Loucy (cell line): ENCODE measurements at regions not wholly inside any gene's neighbourhood (a gene's known extent, or its start where the extent isn't known, plus 50 kb on each side); places are given as distances from the start of the nearest gene placed in this dataset.

ENCODE experiments used
- H2AFZ ChIP-seq: fragments of 200-600 bp; sonication (generic); 2 replicates; pipeline ENCODE4 v1.6.0; 2016; ENCODE audit warnings: antibody characterized with exemption, mild to moderate bottlenecking, low read length, moderate library complexity
- H3F3A ChIP-seq: fragments of 200-600 bp; 2 replicates; pipeline ENCODE4 v1.6.0; 2016; ENCODE audit warnings: antibody characterized with exemption, low read depth, mild to moderate bottlenecking
- H3K27me3 ChIP-seq: fragments of 200-600 bp; sonication (generic); 2 replicates; pipeline ENCODE4 v1.6.1; 2014; ENCODE audit warnings: low read length, mild to moderate bottlenecking; ENCODE audit not compliant: insufficient read depth, poor library complexity, severe bottlenecking
- H3K36me3 ChIP-seq: fragments of 200-600 bp; sonication (generic); 2 replicates; pipeline ENCODE4 v1.6.1; 2016; ENCODE audit warnings: low read length; ENCODE audit not compliant: insufficient read depth
- H3K4me1 ChIP-seq: fragments of 200-600 bp; sonication (generic); 2 replicates; pipeline ENCODE4 v1.5.1; 2014; ENCODE audit warnings: low read length, mild to moderate bottlenecking; ENCODE audit not compliant: insufficient read depth, poor library complexity, severe bottlenecking
- H3K4me2 ChIP-seq: fragments of 200-600 bp; sonication (generic); 2 replicates; pipeline ENCODE4 v1.6.0; 2014; ENCODE audit warnings: antibody characterized with exemption, low read length, low read depth, mild to moderate bottlenecking; ENCODE audit not compliant: poor library complexity, severe bottlenecking
- H3K4me3 ChIP-seq: fragments of 200-600 bp; sonication (generic); 2 replicates; pipeline ENCODE4 v1.5.1; 2014; ENCODE audit warnings: low read length, mild to moderate bottlenecking, mixed read lengths; ENCODE audit not compliant: poor library complexity, severe bottlenecking
- H3K79me2 ChIP-seq: fragments of 200-600 bp; sonication (generic); 2 replicates; pipeline ENCODE4 v1.6.1; 2014; ENCODE audit warnings: low read length; ENCODE audit not compliant: insufficient read depth
- H3K9ac ChIP-seq: fragments of 200-600 bp; sonication (generic); 2 replicates; pipeline ENCODE4 v1.6.0; 2014; ENCODE audit warnings: mild to moderate bottlenecking, low read depth, low read length, moderate library complexity; ENCODE audit not compliant: poor library complexity, severe bottlenecking
- H3K9me2 ChIP-seq: fragments of 200-600 bp; sonication (generic); replicated peaks from 2 replicates; pipeline ENCODE4 v1.6.1; 2016; ENCODE audit warnings: low read depth, low read length, mixed read lengths
- H3K9me3 ChIP-seq: fragments of 200-600 bp; sonication (generic); 2 replicates; pipeline ENCODE4 v1.6.1; 2014; ENCODE audit warnings: mild to moderate bottlenecking, antibody characterized with exemption, low read length, low read depth; ENCODE audit not compliant: insufficient read depth
- H4K20me1 ChIP-seq: fragments of 200-600 bp; sonication (generic); 2 replicates; pipeline ENCODE4 v1.6.0; 2014; ENCODE audit warnings: antibody characterized with exemption, low read length, mild to moderate bottlenecking; ENCODE audit not compliant: insufficient read depth, poor library complexity, severe bottlenecking
- EZH2phosphoT487 ChIP-seq: fragments of 200-600 bp; IDR thresholded peaks from 2 replicates; pipeline ENCODE4 v1.6.1; 2018; ENCODE audit warnings: antibody characterized with exemption, mild to moderate bottlenecking, moderate library complexity, borderline replicate concordance
- TF ChIP-seq, protein P1 (sequence below): fragments of 200-600 bp; sonication (generic); conservative IDR thresholded peaks from 2 replicates; pipeline ENCODE4 v1.5.1; 2014; ENCODE audit warnings: mild to moderate bottlenecking, antibody characterized with exemption, low read length

DNA sequence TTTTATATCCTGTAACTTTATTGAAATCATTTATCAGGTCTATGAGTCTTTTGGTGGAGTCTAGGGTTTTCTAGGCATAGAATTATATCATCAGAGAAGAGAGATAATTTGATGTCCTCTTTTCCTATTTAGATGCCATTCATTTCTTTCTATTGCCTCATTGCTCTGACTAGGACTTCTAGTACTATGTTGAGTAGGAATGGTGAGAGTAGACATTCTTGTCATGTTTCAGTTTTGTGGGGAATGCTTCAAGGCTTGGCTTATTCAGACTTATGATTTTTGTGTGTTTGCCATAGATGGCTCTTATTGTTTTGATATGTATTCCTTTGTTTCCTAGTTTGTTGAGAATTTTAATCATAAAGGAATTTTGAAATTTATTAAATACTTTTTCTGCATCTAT lies 1078.3 kb downstream of the FAM181B start:
- Histone ChIP-seq H3K9me2 (no peaks in the 10 kb centered on the region), H3F3A (no peaks in the 10 kb centered on the region), H3K36me3 (no peaks in the 10 kb centered on the region), H3K27me3 (no peaks in the 10 kb centered on the region), H3K4me3 (no peak overlapping the region), H2AFZ (no peak overlapping the region), H3K79me2 (no peaks in the 10 kb centered on the region), H3K9ac (no peak overlapping the region), H3K4me2 (no peak overlapping the region), H3K9me3 (no peaks in the 10 kb centered on the region), H3K4me1 (no peaks in the 10 kb centered on the region), H4K20me1 (no peaks in the 10 kb centered on the region)
- no peak for TF ChIP-seq EZH2phosphoT487
- TF ChIP-seq, protein P1, sequence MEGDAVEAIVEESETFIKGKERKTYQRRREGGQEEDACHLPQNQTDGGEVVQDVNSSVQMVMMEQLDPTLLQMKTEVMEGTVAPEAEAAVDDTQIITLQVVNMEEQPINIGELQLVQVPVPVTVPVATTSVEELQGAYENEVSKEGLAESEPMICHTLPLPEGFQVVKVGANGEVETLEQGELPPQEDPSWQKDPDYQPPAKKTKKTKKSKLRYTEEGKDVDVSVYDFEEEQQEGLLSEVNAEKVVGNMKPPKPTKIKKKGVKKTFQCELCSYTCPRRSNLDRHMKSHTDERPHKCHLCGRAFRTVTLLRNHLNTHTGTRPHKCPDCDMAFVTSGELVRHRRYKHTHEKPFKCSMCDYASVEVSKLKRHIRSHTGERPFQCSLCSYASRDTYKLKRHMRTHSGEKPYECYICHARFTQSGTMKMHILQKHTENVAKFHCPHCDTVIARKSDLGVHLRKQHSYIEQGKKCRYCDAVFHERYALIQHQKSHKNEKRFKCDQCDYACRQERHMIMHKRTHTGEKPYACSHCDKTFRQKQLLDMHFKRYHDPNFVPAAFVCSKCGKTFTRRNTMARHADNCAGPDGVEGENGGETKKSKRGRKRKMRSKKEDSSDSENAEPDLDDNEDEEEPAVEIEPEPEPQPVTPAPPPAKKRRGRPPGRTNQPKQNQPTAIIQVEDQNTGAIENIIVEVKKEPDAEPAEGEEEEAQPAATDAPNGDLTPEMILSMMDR, result no peak

DNA sequence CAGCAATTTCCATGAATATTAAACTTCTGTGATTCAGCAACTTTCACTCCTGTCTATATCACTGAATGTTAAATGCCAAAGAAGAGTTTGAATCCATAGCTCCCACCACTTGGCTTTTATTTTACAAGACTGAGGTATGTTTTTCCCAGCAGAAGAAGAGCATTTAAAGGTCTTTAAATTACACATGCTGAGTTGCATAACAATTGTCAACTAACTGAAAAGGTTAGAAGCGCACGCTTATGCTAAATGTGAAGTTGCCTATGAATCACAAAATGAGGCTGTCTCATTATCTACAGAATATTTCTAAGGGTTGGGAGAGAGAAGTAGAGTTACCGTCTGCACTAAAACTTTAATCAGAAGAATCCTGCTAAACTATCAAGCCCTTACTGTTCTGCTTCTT lies 1086.3 kb downstream of the FAM181B start:
- no peaks in the 10 kb centered on the region for H3K4me1 ChIP-seq

DNA sequence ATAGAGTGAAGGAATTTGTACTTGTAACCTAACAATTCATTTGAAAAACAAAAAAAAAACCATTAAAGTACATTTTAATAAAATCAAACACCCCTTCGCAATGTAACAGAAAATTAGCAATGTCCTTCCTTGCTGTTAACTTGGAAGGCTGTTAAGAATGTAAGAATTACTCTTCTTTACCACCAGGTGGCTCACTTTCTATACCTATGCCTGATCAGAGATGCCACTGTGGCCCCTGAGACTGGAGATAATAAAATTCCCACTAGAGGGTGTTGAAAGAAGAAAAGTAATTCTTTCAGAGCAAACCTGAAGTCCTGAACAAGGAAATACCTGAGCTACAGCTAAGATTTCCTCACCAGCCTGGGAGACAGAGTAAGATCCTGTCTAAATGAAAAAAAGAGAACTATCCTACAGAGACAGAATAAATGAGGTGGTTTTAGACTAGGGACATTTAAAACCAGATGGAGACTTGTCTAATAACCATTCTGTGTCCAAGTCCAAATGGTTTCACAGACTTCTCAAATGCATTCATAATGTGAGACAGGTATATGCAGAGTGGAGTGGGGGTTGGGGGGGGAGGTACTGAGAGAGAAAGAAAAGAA lies 1089.3 kb downstream of the FAM181B start:
- Histone ChIP-seq H3K9me3 (no peaks in the 10 kb centered on the region), H3F3A (no peaks in the 10 kb centered on the region), H4K20me1 (no peaks in the 10 kb centered on the region), H3K4me3 (no peak overlapping the region), H3K4me1 (no peaks in the 10 kb centered on the region), H3K9me2 (no peaks in the 10 kb centered on the region), H3K36me3 (no peaks in the 10 kb centered on the region), H3K27me3 (no peaks in the 10 kb centered on the region), H3K79me2 (no peaks in the 10 kb centered on the region), H3K9ac (no peak overlapping the region), H2AFZ (no peak overlapping the region), H3K4me2 (no peak overlapping the region)
- TF ChIP-seq EZH2phosphoT487, result no peak
- TF ChIP-seq, protein P1, result peak; percentile 89

More for the DNA sequence above, 1086.3 kb downstream of the FAM181B start:
- Histone ChIP-seq H3K4me3 (no peak overlapping the region), H3K4me2 (no peak overlapping the region), H3K79me2 (no peaks in the 10 kb centered on the region), H3K36me3 (no peaks in the 10 kb centered on the region), H4K20me1 (no peaks in the 10 kb centered on the region), H3F3A (no peaks in the 10 kb centered on the region), H2AFZ (no peak overlapping the region), H3K9ac (no peak overlapping the region), H3K9me2 (no peaks in the 10 kb centered on the region), H3K9me3 (no peaks in the 10 kb centered on the region), H3K27me3 (no peaks in the 10 kb centered on the region)
- no peak for TF ChIP-seq EZH2phosphoT487
- TF ChIP-seq, protein P1, result no peak
